ENCODE measurements at regions not wholly inside any gene's neighbourhood (a gene's known extent, or its start where the extent isn't known, plus 50 kb on each side); places are given as distances from the start of the nearest gene placed in this dataset.

DNA sequence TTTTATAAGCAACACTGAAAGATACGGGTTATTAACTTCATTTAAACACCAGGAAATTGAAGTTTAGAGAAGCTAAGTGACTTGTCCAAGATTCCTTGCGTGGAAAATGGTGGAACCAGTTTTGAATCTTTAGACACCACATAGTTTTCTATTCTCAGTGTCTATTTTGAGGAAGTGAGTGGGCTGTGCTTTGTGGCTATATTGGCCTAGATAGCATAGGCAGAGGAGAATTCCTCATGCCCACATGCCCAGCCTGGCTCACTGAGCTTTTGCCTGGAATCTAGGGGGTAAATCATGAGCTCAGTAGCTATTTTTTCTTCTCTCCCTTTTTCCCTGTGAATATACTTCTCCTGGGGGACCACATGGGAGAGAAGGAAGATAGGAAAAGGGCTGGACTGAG lies 431.3 kb downstream of the HS3ST3B1 start:
- Histone ChIP-seq H3K4me3 (replicated peaks in 1 of 2; ENCODE audit: low read depth in 1 of 2, low read length in 2 of 2) (no peak overlapping the region), H3K27me3 (ENCODE audit: insufficient read depth, low read length) (no peaks in the 10 kb centered on the region), H3K27ac (ENCODE audit: low read depth, low read length) (no peak overlapping the region), H3K79me2 (ENCODE audit: insufficient read depth, low read length) (no peaks in the 10 kb centered on the region), H3K4me1 (ENCODE audit: control insufficient read depth in 1 of 2, insufficient read depth in 2 of 2, low read length in 2 of 2) (no peaks in the 10 kb centered on the region), H2AFZ (ENCODE audit: low read depth, low read length, poor library complexity, severe bottlenecking) (no peak overlapping the region), H3K9me2 (ENCODE audit: insufficient read depth) (no peaks in the 10 kb centered on the region), H3K9me3 (ENCODE audit: control insufficient read depth in 1 of 2, insufficient read depth in 1 of 2, low read depth in 1 of 2, low read length in 2 of 2) (peaks cover 0 to 12% of the 10 kb centered on the region in 2 experiments; a peak in 2 of 4 replicates), H3K9ac (ENCODE audit: low read length) (no peak overlapping the region), H3K36me3 (ENCODE audit: control insufficient read depth in 1 of 2, insufficient read depth in 2 of 2, low read length in 2 of 2) (no peaks in the 10 kb centered on the region), H3K4me2 (ENCODE audit: low read length) (no peak overlapping the region), H4K20me1 (ENCODE audit: insufficient read depth) (no peaks in the 10 kb centered on the region)
- intact Hi-C loops (cut with micrococcal nuclease) = no loop called here
- BruUV-seq (replicated peaks) = no TSS peak
- DNase-seq (ENCODE audit: low read depth, low spot score) = no peak
- no peak for ATAC-seq
- ChIA-PET RAD21 (ENCODE audit: low non-redundant PET in 1 of 2, low total read pairs in 2 of 2, uncharacterized antibody in 2 of 2, unreplicated experiment in 2 of 2) (no interaction called here), CTCF (no interaction called here), POLR2A (no interaction called here)
- no peak for TF ChIP-seq ELF1 (IDR thresholded peaks at IDR 0.05; ENCODE audit: borderline replicate concordance, low read depth)
- TF ChIP-seq CBX3 (IDR thresholded peaks at IDR 0.05; ENCODE audit: low read depth) = no peak
- TF ChIP-seq FOSL1 (IDR thresholded peaks at IDR 0.05; ENCODE audit: low read depth) = no peak
- no peak for TF ChIP-seq SIN3A (IDR thresholded peaks at IDR 0.05; ENCODE audit: low read depth)
- no peak for TF ChIP-seq YY1 (IDR thresholded peaks at IDR 0.05; ENCODE audit: extremely low read depth, insufficient replicate concordance, low read depth, low read length)

DNA sequence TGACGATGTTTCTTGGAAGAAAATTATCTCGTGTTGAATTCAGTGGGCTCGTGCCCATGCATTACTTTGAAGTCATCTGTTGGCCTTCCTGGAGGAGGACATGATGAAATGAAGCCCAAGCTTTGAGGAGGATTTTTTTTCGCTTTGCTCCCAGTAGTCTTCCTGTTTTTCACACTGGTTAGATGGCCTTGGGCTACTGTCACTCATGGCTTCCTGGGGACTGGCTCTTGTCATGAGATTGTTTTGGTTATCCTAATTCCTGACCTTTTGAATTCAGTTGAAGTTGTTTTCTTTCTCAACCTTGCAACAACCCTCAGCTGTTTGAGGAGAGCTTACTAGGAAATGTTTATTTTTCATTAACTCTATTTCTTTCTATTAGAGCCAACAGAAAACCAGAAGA lies 430.7 kb downstream of the HS3ST3B1 start:
- H3K9ac ChIP-seq (ENCODE audit: low read length) = no peak overlapping the region
- intact Hi-C loops (cut with micrococcal nuclease) = no loop called here
- H3K4me2 ChIP-seq (ENCODE audit: low read length) = no peak overlapping the region
- ATAC-seq (no peak), DNase-seq (ENCODE audit: low read depth, low spot score) (no peak)
- no peaks in the 10 kb centered on the region for H3K4me1 ChIP-seq (ENCODE audit: control insufficient read depth in 1 of 2, insufficient read depth in 2 of 2, low read length in 2 of 2)
- H3K27me3 ChIP-seq (ENCODE audit: insufficient read depth, low read length) = no peaks in the 10 kb centered on the region
- no peaks in the 10 kb centered on the region for H3K79me2 ChIP-seq (ENCODE audit: insufficient read depth, low read length)
- no peaks in the 10 kb centered on the region for H3K36me3 ChIP-seq (ENCODE audit: control insufficient read depth in 1 of 2, insufficient read depth in 2 of 2, low read length in 2 of 2)
- ChIA-PET POLR2A (no interaction called here), CTCF (no interaction called here), RAD21 (ENCODE audit: low non-redundant PET in 1 of 2, low total read pairs in 2 of 2, uncharacterized antibody in 2 of 2, unreplicated experiment in 2 of 2) (no interaction called here)
- H4K20me1 ChIP-seq (ENCODE audit: insufficient read depth) = no peaks in the 10 kb centered on the region
- no peaks in the 10 kb centered on the region for H3K9me2 ChIP-seq (ENCODE audit: insufficient read depth)
- no peak overlapping the region for H3K27ac ChIP-seq (ENCODE audit: low read depth, low read length)
- BruUV-seq (replicated peaks) = no TSS peak
- H2AFZ ChIP-seq (ENCODE audit: low read depth, low read length, poor library complexity, severe bottlenecking) = no peak overlapping the region
- peaks cover 0 to 12% of the 10 kb centered on the region in 2 experiments; a peak in 2 of 4 replicates for H3K9me3 ChIP-seq (ENCODE audit: control insufficient read depth in 1 of 2, insufficient read depth in 1 of 2, low read depth in 1 of 2, low read length in 2 of 2)
- no peak overlapping the region for H3K4me3 ChIP-seq (replicated peaks in 1 of 2; ENCODE audit: low read depth in 1 of 2, low read length in 2 of 2)
- TF ChIP-seq, protein P1, sequence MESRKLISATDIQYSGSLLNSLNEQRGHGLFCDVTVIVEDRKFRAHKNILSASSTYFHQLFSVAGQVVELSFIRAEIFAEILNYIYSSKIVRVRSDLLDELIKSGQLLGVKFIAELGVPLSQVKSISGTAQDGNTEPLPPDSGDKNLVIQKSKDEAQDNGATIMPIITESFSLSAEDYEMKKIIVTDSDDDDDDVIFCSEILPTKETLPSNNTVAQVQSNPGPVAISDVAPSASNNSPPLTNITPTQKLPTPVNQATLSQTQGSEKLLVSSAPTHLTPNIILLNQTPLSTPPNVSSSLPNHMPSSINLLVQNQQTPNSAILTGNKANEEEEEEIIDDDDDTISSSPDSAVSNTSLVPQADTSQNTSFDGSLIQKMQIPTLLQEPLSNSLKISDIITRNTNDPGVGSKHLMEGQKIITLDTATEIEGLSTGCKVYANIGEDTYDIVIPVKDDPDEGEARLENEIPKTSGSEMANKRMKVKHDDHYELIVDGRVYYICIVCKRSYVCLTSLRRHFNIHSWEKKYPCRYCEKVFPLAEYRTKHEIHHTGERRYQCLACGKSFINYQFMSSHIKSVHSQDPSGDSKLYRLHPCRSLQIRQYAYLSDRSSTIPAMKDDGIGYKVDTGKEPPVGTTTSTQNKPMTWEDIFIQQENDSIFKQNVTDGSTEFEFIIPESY (IDR thresholded peaks at IDR 0.05; ENCODE audit: extremely low read depth, insufficient replicate concordance, low read length) = no peak
- TF ChIP-seq POLR2AphosphoS5 (IDR thresholded peaks at IDR 0.05; ENCODE audit: low read depth, low read length) = no peak
- TF ChIP-seq JUND (IDR thresholded peaks at IDR 0.05) = no peak
- TF ChIP-seq YY1 (IDR thresholded peaks at IDR 0.05; ENCODE audit: extremely low read depth, insufficient replicate concordance, low read depth, low read length) = no peak
- no peak for TF ChIP-seq FOSL1 (IDR thresholded peaks at IDR 0.05; ENCODE audit: low read depth)
- no peak for TF ChIP-seq RAD21 (IDR thresholded peaks at IDR 0.05; ENCODE audit: low read depth)
- no peak for TF ChIP-seq EZH2phosphoT487 (IDR thresholded peaks at IDR 0.05; ENCODE audit: borderline replicate concordance)
- TF ChIP-seq SIN3A (IDR thresholded peaks at IDR 0.05; ENCODE audit: low read depth) = no peak
- no peak for TF ChIP-seq SRF (IDR thresholded peaks at IDR 0.05; ENCODE audit: low read depth)
- no peak for TF ChIP-seq SP1 (IDR thresholded peaks at IDR 0.05; ENCODE audit: low read depth)
- TF ChIP-seq, protein P2, sequence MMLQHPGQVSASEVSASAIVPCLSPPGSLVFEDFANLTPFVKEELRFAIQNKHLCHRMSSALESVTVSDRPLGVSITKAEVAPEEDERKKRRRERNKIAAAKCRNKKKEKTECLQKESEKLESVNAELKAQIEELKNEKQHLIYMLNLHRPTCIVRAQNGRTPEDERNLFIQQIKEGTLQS (IDR thresholded peaks at IDR 0.05) = no peak
- TF ChIP-seq, protein P3, sequence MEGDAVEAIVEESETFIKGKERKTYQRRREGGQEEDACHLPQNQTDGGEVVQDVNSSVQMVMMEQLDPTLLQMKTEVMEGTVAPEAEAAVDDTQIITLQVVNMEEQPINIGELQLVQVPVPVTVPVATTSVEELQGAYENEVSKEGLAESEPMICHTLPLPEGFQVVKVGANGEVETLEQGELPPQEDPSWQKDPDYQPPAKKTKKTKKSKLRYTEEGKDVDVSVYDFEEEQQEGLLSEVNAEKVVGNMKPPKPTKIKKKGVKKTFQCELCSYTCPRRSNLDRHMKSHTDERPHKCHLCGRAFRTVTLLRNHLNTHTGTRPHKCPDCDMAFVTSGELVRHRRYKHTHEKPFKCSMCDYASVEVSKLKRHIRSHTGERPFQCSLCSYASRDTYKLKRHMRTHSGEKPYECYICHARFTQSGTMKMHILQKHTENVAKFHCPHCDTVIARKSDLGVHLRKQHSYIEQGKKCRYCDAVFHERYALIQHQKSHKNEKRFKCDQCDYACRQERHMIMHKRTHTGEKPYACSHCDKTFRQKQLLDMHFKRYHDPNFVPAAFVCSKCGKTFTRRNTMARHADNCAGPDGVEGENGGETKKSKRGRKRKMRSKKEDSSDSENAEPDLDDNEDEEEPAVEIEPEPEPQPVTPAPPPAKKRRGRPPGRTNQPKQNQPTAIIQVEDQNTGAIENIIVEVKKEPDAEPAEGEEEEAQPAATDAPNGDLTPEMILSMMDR (IDR thresholded peaks at IDR 0.05 in 2 of 3, conservative IDR thresholded peaks at IDR 0.05 in 1 of 3; ENCODE audit: borderline replicate concordance in 1 of 3, insufficient read depth in 1 of 3, low read depth in 2 of 3, low read length in 2 of 3) = no peak
- no peak for TF ChIP-seq POLR2A (IDR thresholded peaks at IDR 0.05; ENCODE audit: borderline replicate concordance, extremely low read depth, insufficient read depth, insufficient read length)
- no peak for TF ChIP-seq CBX3 (IDR thresholded peaks at IDR 0.05; ENCODE audit: low read depth)
- TF ChIP-seq ELF1 (IDR thresholded peaks at IDR 0.05; ENCODE audit: borderline replicate concordance, low read depth) = no peak
